K562 (cell line): ENCODE measurements at regions not wholly inside any gene's neighbourhood (a gene's known extent, or its start where the extent isn't known, plus 50 kb on each side); places are given as distances from the start of the nearest gene placed in this dataset.

Experiments used
- ATAC-seq: fragments of 200-7000 bp; cut with Tn5 transposase; 3 replicates; pipeline ENCODE4 v1.9.1; 2020; ENCODE audit warnings: moderate library complexity
- BruUV-seq: library from RNA; stranded (reverse); fragments of 400-500 nt; replicated peaks from 2 replicates; lab custom pipeline; 2021; lab: Mats Ljungman, UMichigan
- CTCF ChIA-PET: fragments of 300-600 bp; formaldehyde crosslinking; extraction: SDS; loops from one replicate; lab custom pipeline; 2021; ENCODE audit warnings: low intra/inter-chr PET ratio; lab: Yijun Ruan, JAX
- POLR2A ChIA-PET: fragments of 300-600, 350-650 bp; sonication (Branson Sonifier 250); formaldehyde crosslinking; extraction: SDS; loops from one replicate; lab custom pipeline; 2021; ENCODE audit warnings: antibody characterized with exemption, inconsistent platforms; lab: Yijun Ruan, JAX
- DNase-seq, 4 experiments: peaks; one replicate each; pipeline versions ENCODE4 v3.0.0 to v3.0.0-alpha.2; 2011 to 2018; ENCODE audit warnings: low spot score in 3 of 4, mixed read lengths in 3 of 4; ENCODE audit errors: extremely low read depth in 1 of 4
- FAIRE-seq: peaks from 2 replicates; lab custom pipeline; 2011; peaks lifted over from hg19 to GRCh38; lab: Jason Lieb, UNC
- H2AFZ ChIP-seq: 2 replicates; pipeline ENCODE4 v1.6.0; 2011; ENCODE audit warnings: low read depth, low read length, control low read depth, inconsistent platforms
- H3K27ac ChIP-seq: fragments of 200-600 bp; 3 replicates; pipeline ENCODE4 v1.8.0; 2011; ENCODE audit warnings: low read depth, mild to moderate bottlenecking, control low read depth, inconsistent platforms, low read length, moderate library complexity, mixed read lengths; ENCODE audit errors: extremely low read depth
- H3K27me3 ChIP-seq, 2 experiments: fragments of 300-600 bp in 1 of 2; 2 replicates in 1 of 2; 3 replicates in 1 of 2; pipeline versions ENCODE4 v1.6.0 to v1.8.0; 2011; ENCODE audit warnings: inconsistent platforms in 2 of 2, low read length in 2 of 2, mild to moderate bottlenecking in 1 of 2, mixed read lengths in 1 of 2, moderate library complexity in 1 of 2; ENCODE audit not compliant: control insufficient read depth in 2 of 2, insufficient read depth in 2 of 2
- H3K36me3 ChIP-seq: fragments of 300-600 bp; 3 replicates; pipeline ENCODE4 v1.8.0; 2011; ENCODE audit warnings: mild to moderate bottlenecking, low read length, inconsistent platforms; ENCODE audit not compliant: control insufficient read depth, insufficient read depth
- H3K4me1 ChIP-seq, 2 experiments: fragments of 200-600 bp in 1 of 2; replicated peaks in 1 of 2; 2 replicates in 1 of 2; 3 replicates in 1 of 2; pipeline versions ENCODE4 v1.5.1 to v1.8.0; 2011; ENCODE audit warnings: inconsistent platforms in 2 of 2, low read length in 2 of 2, mild to moderate bottlenecking in 1 of 2, mixed read lengths in 1 of 2, moderate library complexity in 1 of 2; ENCODE audit not compliant: control insufficient read depth in 2 of 2, insufficient read depth in 2 of 2
- H3K4me2 ChIP-seq: 2 replicates; pipeline ENCODE4 v1.6.1; 2011; ENCODE audit warnings: low read length, control low read depth, inconsistent platforms, mixed read lengths; ENCODE audit not compliant: insufficient read depth
- H3K4me3 ChIP-seq: fragments of 200-600 bp; sonication (generic), shearing (Covaris generic); 2 replicates; pipeline ENCODE4 v1.5.1; 2016; ENCODE audit warnings: control low read depth, inconsistent platforms
- H3K79me2 ChIP-seq: fragments of 200-600 bp; 3 replicates; pipeline ENCODE4 v1.8.0; 2011; ENCODE audit warnings: low read length, inconsistent platforms; ENCODE audit not compliant: control insufficient read depth, insufficient read depth
- H3K9ac ChIP-seq, 2 experiments: 2 replicates each; pipeline versions ENCODE4 v1.6.0 to v1.6.1; 2011; ENCODE audit warnings: low read depth in 2 of 2, low read length in 2 of 2, control low read depth in 1 of 2, inconsistent platforms in 1 of 2, mild to moderate bottlenecking in 1 of 2, mixed read lengths in 1 of 2; ENCODE audit not compliant: insufficient read depth in 1 of 2
- H3K9me1 ChIP-seq: one replicate; pipeline ENCODE4 v1.6.0; 2011; ENCODE audit warnings: inconsistent platforms, mild to moderate bottlenecking, low read length, moderate library complexity; ENCODE audit not compliant: control insufficient read depth, insufficient read depth
- H3K9me3 ChIP-seq: replicated peaks from 2 replicates; pipeline ENCODE4 v1.5.1; 2011; ENCODE audit warnings: low read depth, low read length, inconsistent platforms; ENCODE audit not compliant: control insufficient read depth, insufficient read depth
- H4K20me1 ChIP-seq: replicated peaks from 2 replicates; pipeline ENCODE4 v1.6.1; 2011; ENCODE audit warnings: low read length, inconsistent platforms, mixed read lengths; ENCODE audit not compliant: control insufficient read depth, insufficient read depth
- BRF2 ChIP-seq: IDR thresholded peaks from 3 replicates; pipeline ENCODE4 v1.6.1; 2011; ENCODE audit warnings: borderline replicate concordance, mild to moderate bottlenecking; ENCODE audit not compliant: insufficient read length, insufficient read depth
- CCAR2 ChIP-seq: fragments of 200-400 bp; formaldehyde crosslinking; IDR thresholded peaks from 2 replicates; pipeline ENCODE4 v1.6.1; 2017; ENCODE audit warnings: mild to moderate bottlenecking, low read depth, low read length
- ESRRA ChIP-seq: fragments of 450-650 bp; IDR thresholded peaks from 2 replicates; pipeline ENCODE4 v1.6.1; 2014; ENCODE audit warnings: low read depth, mild to moderate bottlenecking, moderate library complexity, borderline replicate concordance
- MLX ChIP-seq, 2 experiments: fragments of 450-650 bp in 1 of 2; sonication (generic) in 1 of 2; formaldehyde crosslinking; conservative IDR thresholded peaks; 2 replicates each; pipeline versions ENCODE4 v1.4.0 to v1.8.1; 2020 to 2022; ENCODE audit warnings: mild to moderate bottlenecking in 1 of 2, missing genetic modification reagents in 1 of 2
- NFIC ChIP-seq: fragments of 450-650 bp; IDR thresholded peaks from 2 replicates; pipeline ENCODE4 v1.6.1; 2017; ENCODE audit warnings: mild to moderate bottlenecking, inconsistent platforms
- NR4A1 ChIP-seq, 2 experiments: fragments of 250-450 bp in 1 of 2; fragments of 450-650 bp in 1 of 2; sonication (Bioruptor Pico) in 1 of 2; IDR thresholded peaks; 2 replicates each; pipeline versions ENCODE4 v1.4.0 to v1.6.1; 2016 to 2020; ENCODE audit warnings: mild to moderate bottlenecking in 2 of 2, missing compliant biosample characterization in 1 of 2, missing genetic modification characterization in 1 of 2, moderate library complexity in 1 of 2
- RBM14 ChIP-seq: fragments of 200-400 bp; formaldehyde crosslinking; IDR thresholded peaks from 2 replicates; pipeline ENCODE4 v1.6.1; 2018; ENCODE audit warnings: low read depth, mild to moderate bottlenecking, low read length, moderate library complexity, borderline replicate concordance; ENCODE audit not compliant: insufficient read depth
- TSC22D4 ChIP-seq: fragments of 450-650 bp; IDR thresholded peaks from 2 replicates; pipeline ENCODE4 v1.6.1; 2016; ENCODE audit warnings: missing genetic modification characterization, missing biosample characterization, control low read depth
- ZMIZ1 ChIP-seq, 2 experiments: fragments of 150-350 bp in 1 of 2; IDR thresholded peaks; 2 replicates each; pipeline ENCODE4 v1.6.1; 2012 to 2016; ENCODE audit warnings: low read depth in 2 of 2, low read length in 2 of 2, mild to moderate bottlenecking in 1 of 2, moderate library complexity in 1 of 2
- ZNF695 ChIP-seq: fragments of 450-650 bp; formaldehyde crosslinking; IDR thresholded peaks from 2 replicates; pipeline ENCODE4 v1.4.0; 2020; ENCODE audit warnings: mild to moderate bottlenecking, moderate library complexity
- ZSCAN32 ChIP-seq: fragments of 450-650 bp; formaldehyde crosslinking; IDR thresholded peaks from 2 replicates; pipeline ENCODE4 v1.4.0; 2020; ENCODE audit warnings: mild to moderate bottlenecking, moderate library complexity
- WGBS: fragments of 100-300 bp; shearing (Covaris generic); methylation state at CpG from one replicate; pipeline ENCODE4 v1.1.6; 2016; ENCODE audit warnings: low coverage, mixed read lengths; ENCODE audit not compliant: insufficient coverage; ENCODE audit errors: missing lambda C conversion rate; 5-methylcytosine and 5-hydroxymethylcytosine counted together
- in situ Hi-C: fragments of 300-500 bp; cut with MboI; formaldehyde crosslinking; loops from 4 replicates; pipeline ENCODE4 v1.15.0; 2018; ENCODE audit warnings: inconsistent platforms, mixed read lengths
- intact Hi-C: fragments of 100-400 bp; cut with micrococcal nuclease; formaldehyde crosslinking; loops from 2 replicates; pipeline ENCODE4 v1.14.2; 2022
- TF ChIP-seq, protein P1 (sequence below), 2 experiments: fragments of 250-450 bp in 1 of 2; fragments of 450-650 bp in 1 of 2; sonication (Bioruptor Pico) in 1 of 2; IDR thresholded peaks; 2 replicates each; pipeline versions ENCODE4 v1.6.1 to v1.8.0; 2016 to 2021; ENCODE audit warnings: mild to moderate bottlenecking in 2 of 2, moderate library complexity in 2 of 2, missing compliant biosample characterization in 1 of 2, missing genetic modification characterization in 1 of 2
- TF ChIP-seq, protein P2 (sequence below): fragments of 250-450 bp; sonication (Bioruptor Pico); IDR thresholded peaks from 2 replicates; pipeline ENCODE4 v1.8.0; 2022; ENCODE audit warnings: inconsistent platforms

- no peak for FAIRE-seq
- Histone ChIP-seq H3K36me3 (no peaks in the 10 kb centered on the region), H4K20me1 (no peaks in the 10 kb centered on the region), H3K4me1 (no peaks in the 10 kb centered on the region), H3K27me3 (no peaks in the 10 kb centered on the region), H3K79me2 (no peaks in the 10 kb centered on the region), H3K9me3 (no peaks in the 10 kb centered on the region; the same call in 1 of the 2 replicates), H3K4me2 (no peak overlapping the region), H3K4me3 (no peak overlapping the region), H3K27ac (no peak overlapping the region), H3K9ac (no peak overlapping the region), H2AFZ (no peak overlapping the region), H3K9me1 (no peaks in the 10 kb centered on the region)
- 5% methylated on average over 4 of the region's 4 CpGs for WGBS
- no peak for ATAC-seq
- DNase-seq = no peak
- ChIA-PET CTCF (no interaction called here), POLR2A (no interaction called here)
- TF ChIP-seq BRF2 (no peak), CCAR2 (no peak), TSC22D4 (tag) (no peak), NFIC (no peak), ZSCAN32 (CRISPR knock-in tag) (no peak), ZMIZ1 (IDR thresholded peaks at IDR 0.05; ENCODE audit: low read depth in 2 of 2, low read length in 2 of 2) (no peak), ZNF695 (CRISPR knock-in tag) (no peak), MLX (CRISPR knock-in tag; conservative IDR thresholded peaks at IDR 0.05) (no peak), NR4A1 (CRISPR knock-in tag; IDR thresholded peaks at IDR 0.05) (no peak), NR4A1 (tag; IDR thresholded peaks at IDR 0.05) (no peak), ESRRA (no peak), RBM14 (no peak)
- TF ChIP-seq, protein P1, sequence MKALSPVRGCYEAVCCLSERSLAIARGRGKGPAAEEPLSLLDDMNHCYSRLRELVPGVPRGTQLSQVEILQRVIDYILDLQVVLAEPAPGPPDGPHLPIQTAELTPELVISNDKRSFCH (CRISPR knock-in tag; IDR thresholded peaks at IDR 0.05) = no peak
- TF ChIP-seq, protein P1 (tag; IDR thresholded peaks at IDR 0.05) = no peak
- TF ChIP-seq, protein P2, sequence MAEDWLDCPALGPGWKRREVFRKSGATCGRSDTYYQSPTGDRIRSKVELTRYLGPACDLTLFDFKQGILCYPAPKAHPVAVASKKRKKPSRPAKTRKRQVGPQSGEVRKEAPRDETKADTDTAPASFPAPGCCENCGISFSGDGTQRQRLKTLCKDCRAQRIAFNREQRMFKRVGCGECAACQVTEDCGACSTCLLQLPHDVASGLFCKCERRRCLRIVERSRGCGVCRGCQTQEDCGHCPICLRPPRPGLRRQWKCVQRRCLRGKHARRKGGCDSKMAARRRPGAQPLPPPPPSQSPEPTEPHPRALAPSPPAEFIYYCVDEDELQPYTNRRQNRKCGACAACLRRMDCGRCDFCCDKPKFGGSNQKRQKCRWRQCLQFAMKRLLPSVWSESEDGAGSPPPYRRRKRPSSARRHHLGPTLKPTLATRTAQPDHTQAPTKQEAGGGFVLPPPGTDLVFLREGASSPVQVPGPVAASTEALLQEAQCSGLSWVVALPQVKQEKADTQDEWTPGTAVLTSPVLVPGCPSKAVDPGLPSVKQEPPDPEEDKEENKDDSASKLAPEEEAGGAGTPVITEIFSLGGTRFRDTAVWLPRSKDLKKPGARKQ (CRISPR knock-in tag) = no peak
- BruUV-seq = no TSS peak
- intact Hi-C loops = no loop called here
- in situ Hi-C loops = no loop called here
Observed at GRCh38 chr10:108852211-108852610, 1071.1 kb downstream of the XPNPEP1 start.
